ENCODE measurements at regions not wholly inside any gene's neighbourhood (a gene's known extent, or its start where the extent isn't known, plus 50 kb on each side); places are given as distances from the start of the nearest gene placed in this dataset.

GRCh38 chr16:48999508-48999907 is 282.1 kb downstream of the CBLN1 start:
- Histone ChIP-seq H3K4me1 (ENCODE audit: control insufficient read depth in 1 of 2, insufficient read depth in 2 of 2, low read depth in 1 of 2, low read length in 1 of 2) (peaks cover 0 to 18% of the 10 kb centered on the region in 2 experiments; a peak in 1 of 4 replicates), H3K27ac (ENCODE audit: low read depth in 2 of 2, low read length in 1 of 2) (no peak overlapping the region), H3K27me3 (ENCODE audit: insufficient read depth) (peaks cover 4% of the 10 kb centered on the region; the same call in 1 of the 2 replicates), H3K4me2 (no peak overlapping the region), H2AFZ (ENCODE audit: low read depth) (no peak overlapping the region), H4K20me1 (ENCODE audit: insufficient read depth) (no peaks in the 10 kb centered on the region), H3F3A (replicated peaks; ENCODE audit: insufficient read depth) (no peaks in the 10 kb centered on the region), H3K79me2 (ENCODE audit: insufficient read depth) (no peaks in the 10 kb centered on the region), H3K9me2 (no peaks in the 10 kb centered on the region), H3K9ac (no peak overlapping the region), H3K36me3 (replicated peaks in 1 of 2; ENCODE audit: control insufficient read depth in 1 of 2, insufficient read depth in 2 of 2, low read length in 1 of 2) (no peaks in the 10 kb centered on the region), H3K4me3 (ENCODE audit: low read depth in 2 of 2, low read length in 1 of 2) (no peak overlapping the region), H3K9me3 (no peaks in the 10 kb centered on the region)
- WGBS (ENCODE audit: low lambda C conversion rate), result 15% methylated on average over 5 of the region's 5 CpGs
- no peak for TF ChIP-seq TCF12 (IDR thresholded peaks at IDR 0.05)
- no peak for TF ChIP-seq TEAD4 (IDR thresholded peaks at IDR 0.05; ENCODE audit: borderline replicate concordance, insufficient read depth)
- no peak for TF ChIP-seq YY1 (IDR thresholded peaks at IDR 0.05; ENCODE audit: low read depth)
- TF ChIP-seq PBX3 (IDR thresholded peaks at IDR 0.05), result no peak
- no peak for TF ChIP-seq GATA2 (CRISPR knock-in tag; IDR thresholded peaks at IDR 0.05)
- no peak for TF ChIP-seq RAD21 (IDR thresholded peaks at IDR 0.05; ENCODE audit: low read length)
- TF ChIP-seq CHD2 (IDR thresholded peaks at IDR 0.05; ENCODE audit: low read length, partially characterized antibody), result no peak
- TF ChIP-seq MEF2A (IDR thresholded peaks at IDR 0.05; ENCODE audit: borderline replicate concordance, low read depth), result no peak
- no peak for TF ChIP-seq MAX (IDR thresholded peaks at IDR 0.05; ENCODE audit: low read depth)
- no peak for TF ChIP-seq ZBTB33 (IDR thresholded peaks at IDR 0.05; ENCODE audit: borderline replicate concordance, low read depth)
- TF ChIP-seq SIN3A (IDR thresholded peaks at IDR 0.05; ENCODE audit: borderline replicate concordance, low read depth, low read length), result no peak
- TF ChIP-seq GABPA (IDR thresholded peaks at IDR 0.05; ENCODE audit: low read depth), result no peak
- no peak for TF ChIP-seq FOSL2 (IDR thresholded peaks at IDR 0.05; ENCODE audit: borderline replicate concordance, low read depth)
- TF ChIP-seq ELF1 (IDR thresholded peaks at IDR 0.05), result no peak
- no peak for TF ChIP-seq SMC3 (IDR thresholded peaks at IDR 0.05; ENCODE audit: low read depth, low read length)
- no peak for TF ChIP-seq EZH2phosphoT487 (IDR thresholded peaks at IDR 0.05; ENCODE audit: borderline replicate concordance, low read depth)
- no peak for TF ChIP-seq USF1 (IDR thresholded peaks at IDR 0.05; ENCODE audit: borderline replicate concordance, low read depth)
- ChIA-PET POLR2A (no interaction called here), CTCF (interaction anchor here (1.2 to 1.7 kb wide), 2 partner anchors 20 to 350 kb away, joined by 3 to 6 read pairs; no protein-coding TSS in a partner anchor)
- DNase-seq, result no peak
